Stimulated activated CD8-positive, alpha-beta memory T cell treated with anti-CD3 and anti-CD28 coated beads, Interleukin-4, amount 100 ng/mL, for 48 hours (primary cell): ENCODE measurements at regions not wholly inside any gene's neighbourhood (a gene's known extent, or its start where the extent isn't known, plus 50 kb on each side); places are given as distances from the start of the nearest gene placed in this dataset.
"Not testable (repeated sequence)": the region's sequence is repeated elsewhere in the genome, so short reads cannot be mapped to it uniquely, and the experiment has no call there.

Experiments
- DNase-seq: peaks from one replicate; pipeline ENCODE4 v3.0.0-alpha.2; 2020

- no peak for DNase-seq
These were observed 785.3 kb upstream of the RIOK2 start for GRCh38 chr5:97968346-97968745.

- no peak for DNase-seq
These were observed 793.7 kb upstream of the RGMB start for GRCh38 chr5:97979740-97980139.

- DNase-seq, result no peak
These were observed 793.2 kb upstream of the RGMB start for GRCh38 chr5:97980291-97980690.

GRCh38 chr5:97986069-97986468 lies 787.4 kb upstream of the RGMB start:
- DNase-seq, result no peak

GRCh38 chr5:97991236-97991635 lies 782.2 kb upstream of the RGMB start:
- DNase-seq, result no peak

- no peak for DNase-seq
These were observed 774.5 kb upstream of the RGMB start for GRCh38 chr5:97998941-97999340.

GRCh38 chr5:98004463-98004862 lies 769.0 kb upstream of the RGMB start:
- no peak for DNase-seq

GRCh38 chr5:98016771-98017170 lies 756.7 kb upstream of the RGMB start:
- DNase-seq, result no peak

- not testable (repeated sequence) for DNase-seq
These were observed 743.2 kb upstream of the RGMB start for GRCh38 chr5:98030273-98030672.

GRCh38 chr5:98031036-98031435 lies 742.4 kb upstream of the RGMB start:
- DNase-seq, result not testable (repeated sequence)

GRCh38 chr5:98031496-98031895 lies 742.0 kb upstream of the RGMB start:
- no peak for DNase-seq

GRCh38 chr5:98031926-98032325 lies 741.5 kb upstream of the RGMB start:
- DNase-seq, result no peak

- DNase-seq, result no peak
These were observed 731.8 kb upstream of the RGMB start for GRCh38 chr5:98041661-98042060.

- DNase-seq, result no peak
These were observed 730.9 kb upstream of the RGMB start for GRCh38 chr5:98042521-98042920.

GRCh38 chr5:98042961-98043360 lies 730.5 kb upstream of the RGMB start:
- DNase-seq, result no peak

GRCh38 chr5:98050583-98050982 lies 722.9 kb upstream of the RGMB start:
- no peak for DNase-seq

GRCh38 chr5:98053170-98053569 lies 720.3 kb upstream of the RGMB start:
- no peak for DNase-seq

- DNase-seq, result no peak
These were observed 713.3 kb upstream of the RGMB start for GRCh38 chr5:98060148-98060547.

- DNase-seq, result no peak
These were observed 709.3 kb upstream of the RGMB start for GRCh38 chr5:98064118-98064685.

GRCh38 chr5:98065261-98065909 lies 708.1 kb upstream of the RGMB start:
- no peak for DNase-seq

GRCh38 chr5:98066910-98067309 lies 706.6 kb upstream of the RGMB start:
- no peak for DNase-seq

- no peak for DNase-seq
These were observed 703.5 kb upstream of the RGMB start for GRCh38 chr5:98069876-98070512.

- no peak for DNase-seq
These were observed 700.5 kb upstream of the RGMB start for GRCh38 chr5:98072921-98073320.

- DNase-seq, result no peak
These were observed 697.0 kb upstream of the RGMB start for GRCh38 chr5:98076501-98076900.

GRCh38 chr5:98085593-98085992 lies 687.9 kb upstream of the RGMB start:
- no peak for DNase-seq
